ENCODE measurements at regions not wholly inside any gene's neighbourhood (a gene's known extent, or its start where the extent isn't known, plus 50 kb on each side); places are given as distances from the start of the nearest gene placed in this dataset.

GRCh38 chr2:84249140-84249539 lies 209.9 kb downstream of the SUCLG1 start:
- no peak for TF ChIP-seq POLR2A (IDR thresholded peaks at IDR 0.05)
- no peak for TF ChIP-seq CTCF (IDR thresholded peaks at IDR 0.05)

Measured in body of pancreas (tissue), 4 donors.